ENCODE measurements at regions not wholly inside any gene's neighbourhood (a gene's known extent, or its start where the extent isn't known, plus 50 kb on each side); places are given as distances from the start of the nearest gene placed in this dataset.
"Not testable (repeated sequence)": the region's sequence is repeated elsewhere in the genome, so short reads cannot be mapped to it uniquely, and the experiment has no call there.

GRCh38 chr1:184829496-184829895 is 74.8 kb upstream of the EDEM3 start:
- TF ChIP-seq, protein P1, sequence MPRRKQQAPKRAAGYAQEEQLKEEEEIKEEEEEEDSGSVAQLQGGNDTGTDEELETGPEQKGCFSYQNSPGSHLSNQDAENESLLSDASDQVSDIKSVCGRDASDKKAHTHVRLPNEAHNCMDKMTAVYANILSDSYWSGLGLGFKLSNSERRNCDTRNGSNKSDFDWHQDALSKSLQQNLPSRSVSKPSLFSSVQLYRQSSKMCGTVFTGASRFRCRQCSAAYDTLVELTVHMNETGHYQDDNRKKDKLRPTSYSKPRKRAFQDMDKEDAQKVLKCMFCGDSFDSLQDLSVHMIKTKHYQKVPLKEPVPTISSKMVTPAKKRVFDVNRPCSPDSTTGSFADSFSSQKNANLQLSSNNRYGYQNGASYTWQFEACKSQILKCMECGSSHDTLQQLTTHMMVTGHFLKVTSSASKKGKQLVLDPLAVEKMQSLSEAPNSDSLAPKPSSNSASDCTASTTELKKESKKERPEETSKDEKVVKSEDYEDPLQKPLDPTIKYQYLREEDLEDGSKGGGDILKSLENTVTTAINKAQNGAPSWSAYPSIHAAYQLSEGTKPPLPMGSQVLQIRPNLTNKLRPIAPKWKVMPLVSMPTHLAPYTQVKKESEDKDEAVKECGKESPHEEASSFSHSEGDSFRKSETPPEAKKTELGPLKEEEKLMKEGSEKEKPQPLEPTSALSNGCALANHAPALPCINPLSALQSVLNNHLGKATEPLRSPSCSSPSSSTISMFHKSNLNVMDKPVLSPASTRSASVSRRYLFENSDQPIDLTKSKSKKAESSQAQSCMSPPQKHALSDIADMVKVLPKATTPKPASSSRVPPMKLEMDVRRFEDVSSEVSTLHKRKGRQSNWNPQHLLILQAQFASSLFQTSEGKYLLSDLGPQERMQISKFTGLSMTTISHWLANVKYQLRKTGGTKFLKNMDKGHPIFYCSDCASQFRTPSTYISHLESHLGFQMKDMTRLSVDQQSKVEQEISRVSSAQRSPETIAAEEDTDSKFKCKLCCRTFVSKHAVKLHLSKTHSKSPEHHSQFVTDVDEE (CRISPR knock-in tag; IDR thresholded peaks at IDR 0.05), result not testable (repeated sequence)
- not testable (repeated sequence) for TF ChIP-seq ESRRG (CRISPR knock-in tag; IDR thresholded peaks at IDR 0.05); RARB (CRISPR knock-in tag; IDR thresholded peaks at IDR 0.05); TCF4 (CRISPR knock-in tag; IDR thresholded peaks at IDR 0.05; ENCODE audit: borderline replicate concordance)

Measured in SK-N-SH treated with all-trans-retinoic acid at 6 μM for 48 hours (cell line).